HG03135 (cell line): ENCODE measurements at regions not wholly inside any gene's neighbourhood (a gene's known extent, or its start where the extent isn't known, plus 50 kb on each side); places are given as distances from the start of the nearest gene placed in this dataset.

ENCODE experiments used
- ATAC-seq: cut with Tn5 transposase; IDR thresholded peaks from one replicate; pipeline ENCODE4 v1.9.1; 2021; ENCODE audit warnings: mild to moderate bottlenecking, moderate library complexity; ENCODE audit not compliant: unreplicated experiment

DNA sequence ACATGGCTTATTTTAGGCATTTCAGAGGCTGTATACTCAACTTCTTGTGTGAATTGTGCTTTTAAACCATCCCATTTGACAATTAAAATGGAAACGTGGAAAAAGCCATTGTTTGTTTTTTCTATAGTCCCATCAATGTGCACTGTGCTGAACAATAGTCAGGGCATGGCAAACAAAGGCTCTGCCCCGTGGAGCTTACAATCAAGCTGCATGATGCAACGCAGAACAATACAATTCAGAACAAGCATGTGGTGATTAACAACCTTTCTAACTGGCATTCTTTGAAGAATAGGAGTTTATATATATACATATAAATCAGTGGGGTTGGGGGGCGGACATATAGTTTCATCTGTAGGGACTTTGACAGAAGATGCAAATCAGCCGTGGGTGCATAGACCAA is 2125.4 kb upstream of the WWC1 start:
- ATAC-seq: no peak

DNA sequence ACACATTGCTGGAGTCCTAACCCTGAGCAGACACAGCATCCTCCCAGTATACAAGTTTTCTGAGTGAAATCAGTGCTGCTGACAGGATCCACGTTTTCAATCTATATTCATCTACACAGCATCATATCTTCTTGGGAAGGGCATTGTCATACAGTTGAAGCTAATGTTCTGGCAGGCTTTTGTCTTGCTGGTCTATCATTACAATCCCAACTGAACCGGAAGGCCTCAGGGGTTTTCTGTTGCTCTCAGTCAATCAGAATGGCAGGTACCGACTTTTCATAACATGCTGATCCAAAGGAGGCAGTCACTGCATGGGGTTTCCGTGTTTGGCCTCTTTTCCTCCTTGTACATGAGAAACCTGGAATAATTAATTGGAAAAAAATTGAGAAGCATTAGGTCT is 2118.8 kb upstream of the WWC1 start:
- ATAC-seq: no peak

DNA sequence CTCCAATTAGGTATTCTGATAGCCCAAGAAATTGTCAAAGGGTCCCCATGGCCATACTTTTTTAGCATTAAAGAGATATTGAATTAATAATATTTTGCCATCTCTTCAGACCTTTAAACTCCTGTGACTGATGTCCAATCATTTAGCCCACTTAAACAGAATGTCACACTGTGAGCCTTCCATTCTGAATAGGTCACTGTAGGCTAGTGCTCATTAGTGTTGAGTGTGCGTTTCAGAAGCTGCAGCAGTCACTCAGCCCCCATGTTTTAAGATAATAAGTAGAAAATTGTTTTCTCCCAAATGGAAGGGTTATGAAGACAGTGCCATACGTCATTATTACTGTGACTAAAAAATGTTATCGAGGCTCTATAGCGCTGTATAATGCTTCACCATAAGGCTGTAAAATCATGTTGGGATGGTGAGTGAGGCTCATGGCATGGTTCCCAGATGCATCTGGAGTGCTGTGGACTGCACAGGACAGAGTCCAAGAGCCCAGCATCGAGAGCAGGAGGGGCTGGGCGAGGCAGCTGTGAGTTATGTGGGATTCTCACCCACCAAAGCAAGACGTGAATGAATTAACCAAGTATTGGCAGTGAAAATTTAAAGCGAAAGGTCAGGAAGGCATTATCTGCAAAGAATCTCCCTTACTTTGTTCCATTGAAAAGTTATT is 2112.9 kb upstream of the WWC1 start:
- ATAC-seq: no peak

DNA sequence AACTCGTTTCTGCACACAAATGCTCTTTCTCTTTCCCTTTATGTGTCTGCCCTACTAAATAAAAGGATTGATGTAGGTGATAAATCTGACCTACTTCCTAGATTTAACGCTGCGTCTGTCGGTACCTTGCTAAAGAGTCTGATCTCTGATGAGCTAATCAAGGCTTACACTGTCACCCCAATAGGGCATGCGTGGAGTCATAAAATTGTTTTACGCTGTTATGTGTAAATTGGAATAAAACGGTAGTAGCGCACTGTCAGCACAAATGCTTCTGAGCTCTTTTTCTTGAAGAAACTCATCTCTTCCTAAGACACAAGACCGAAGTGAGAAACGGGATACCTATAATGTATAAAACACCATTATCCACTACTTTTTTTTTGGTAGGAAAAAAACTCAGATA is 2106.3 kb upstream of the WWC1 start:
- ATAC-seq: no peak

DNA sequence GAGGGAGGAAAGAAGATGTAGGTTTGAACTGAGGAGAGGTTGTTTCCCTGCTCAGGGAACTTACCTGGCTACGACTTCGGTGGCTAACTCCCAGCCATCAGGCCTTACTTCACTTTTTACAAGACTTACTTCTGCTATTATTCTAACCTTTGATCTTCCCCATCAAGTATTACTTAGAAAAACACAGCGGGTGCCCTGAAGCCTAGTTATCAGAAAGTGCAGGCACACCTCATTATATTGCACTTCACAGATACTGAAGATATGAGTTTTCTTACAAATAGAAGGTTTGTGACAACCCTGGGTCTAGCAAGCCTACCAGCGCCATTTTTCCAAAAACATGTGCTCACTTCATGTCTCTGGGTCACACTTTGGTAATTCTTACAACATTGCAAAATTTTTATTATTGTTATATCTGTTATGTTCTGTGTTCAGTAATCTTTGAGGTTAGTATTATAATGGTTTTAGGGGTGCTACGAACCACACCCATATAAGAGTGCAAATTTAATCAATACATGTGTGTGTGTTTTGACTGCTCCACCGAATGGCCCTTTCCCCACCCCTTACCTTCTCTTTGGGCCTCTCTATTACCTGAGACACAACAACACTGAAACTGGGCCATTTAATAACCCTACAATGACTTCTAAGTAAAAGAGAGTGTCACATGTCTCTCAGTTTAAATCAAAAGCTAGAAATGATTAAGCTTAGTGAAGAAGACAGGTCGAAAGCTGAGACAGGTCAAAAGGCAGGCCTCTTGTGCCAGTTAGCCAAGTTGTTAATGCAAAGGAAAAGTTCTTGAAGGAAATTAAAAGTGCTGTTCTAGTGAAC is 2102.7 kb upstream of the WWC1 start:
- no peak for ATAC-seq

DNA sequence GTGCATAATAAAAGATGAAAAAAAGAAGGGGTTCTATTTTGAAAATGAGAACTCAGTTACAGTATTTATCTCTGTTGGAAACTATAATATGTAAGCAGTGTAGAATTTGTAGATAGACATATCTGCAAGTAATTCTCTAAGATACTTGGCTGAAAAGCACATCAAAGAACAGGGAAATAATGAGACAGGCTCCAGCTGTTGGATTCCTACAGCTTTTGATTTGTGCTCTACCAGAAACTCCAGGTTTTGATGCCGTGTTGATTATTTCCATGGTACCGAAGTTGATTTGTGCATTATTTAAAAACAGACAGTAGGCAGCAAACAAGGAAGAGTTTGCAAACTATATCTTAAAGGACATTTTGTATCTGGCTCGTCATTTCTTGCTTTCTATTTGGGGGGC is 2098.7 kb upstream of the WWC1 start:
- no peak for ATAC-seq

DNA sequence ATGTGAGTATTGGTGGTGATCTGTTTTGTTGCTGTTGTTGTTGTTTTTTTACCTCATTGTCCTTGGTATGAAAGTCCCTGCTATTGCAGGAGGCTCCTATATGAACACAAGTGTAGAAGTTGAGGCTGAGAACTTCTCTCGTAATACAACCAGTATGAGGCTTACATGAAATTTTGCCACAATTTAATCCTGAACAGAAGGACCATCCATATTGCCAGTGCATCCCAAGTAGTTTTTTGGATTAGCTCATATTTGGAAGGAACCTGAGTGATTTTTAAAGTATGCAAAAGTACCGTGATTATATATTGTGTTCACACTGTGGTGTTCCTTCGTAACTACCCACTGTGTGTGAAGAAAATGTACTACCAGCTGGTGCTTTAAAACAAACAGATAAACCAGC is 2095.5 kb upstream of the WWC1 start:
- ATAC-seq: no peak

DNA sequence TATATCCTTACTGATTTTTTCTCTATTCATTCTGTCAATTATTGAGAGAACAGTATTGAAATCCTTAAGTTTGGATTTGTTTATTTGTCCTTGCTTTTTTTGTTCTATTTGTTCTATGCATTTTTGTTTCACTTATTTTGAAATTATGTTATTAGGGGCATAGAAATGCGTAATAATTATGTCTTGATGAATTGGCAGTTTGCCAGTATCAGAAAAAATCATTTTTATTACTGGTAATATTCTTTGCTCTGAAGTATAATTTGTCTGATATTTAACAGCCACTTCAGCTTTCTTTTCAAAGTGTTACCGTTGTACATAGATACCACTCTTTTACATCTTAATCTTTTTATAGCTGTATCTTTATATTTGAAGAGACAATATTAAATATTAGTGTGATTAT is 2090.9 kb upstream of the WWC1 start:
- no peak for ATAC-seq

DNA sequence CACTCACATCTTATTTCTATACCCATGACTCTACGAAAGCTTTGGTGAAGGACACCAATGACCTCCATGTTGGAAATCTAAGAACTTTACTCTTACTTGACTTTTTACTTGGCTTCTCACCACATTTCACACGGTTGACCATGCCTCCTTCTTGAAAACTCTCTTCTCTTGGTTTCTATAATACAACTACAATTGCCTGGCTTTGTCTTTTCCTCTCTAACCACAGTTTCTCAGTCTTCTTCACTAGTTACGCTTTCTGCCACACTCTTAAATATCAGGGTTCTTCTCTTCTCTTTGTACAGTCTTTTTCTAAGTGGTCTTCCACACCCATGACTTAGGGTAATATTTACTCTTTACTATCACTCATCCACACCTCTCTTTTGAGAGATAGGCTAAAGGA is 2079.8 kb upstream of the WWC1 start:
- no peak for ATAC-seq

DNA sequence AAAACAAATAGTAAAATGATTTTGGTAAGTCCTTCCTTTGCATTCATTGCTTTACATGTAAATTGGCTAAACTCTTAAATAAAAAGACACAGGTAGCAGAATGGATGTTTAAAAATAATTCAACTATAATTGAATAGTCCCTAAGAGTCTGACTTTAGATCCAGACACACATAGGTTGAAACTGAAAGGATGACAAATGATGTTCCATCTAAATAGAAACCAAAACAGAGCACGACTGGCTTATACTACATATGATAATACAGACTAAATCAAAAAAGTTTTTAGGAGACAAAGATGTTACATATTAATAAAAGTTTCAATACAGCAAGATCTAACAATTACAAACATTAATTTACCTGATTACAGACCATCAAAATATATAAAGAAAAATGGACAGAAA is 2055.1 kb upstream of the WWC1 start:
- ATAC-seq: no peak

DNA sequence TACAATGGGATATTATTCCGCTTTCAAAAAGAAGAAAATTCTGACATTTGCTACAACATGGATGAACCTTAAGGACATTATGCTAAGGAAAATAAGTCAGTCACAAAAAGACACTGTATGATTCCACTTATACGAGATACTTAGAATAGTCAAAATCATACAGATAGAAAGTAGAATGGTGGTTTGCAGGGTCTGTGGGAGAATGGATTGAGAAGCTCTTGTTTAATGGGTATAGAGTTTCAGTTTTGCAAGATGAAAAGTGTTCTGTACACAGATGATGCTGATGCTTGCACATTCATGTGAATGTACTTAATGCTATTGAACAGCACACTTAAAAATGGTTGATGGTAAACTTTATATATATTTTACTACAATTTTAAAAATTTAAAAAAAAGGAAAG is 2050.7 kb upstream of the WWC1 start:
- no peak for ATAC-seq

DNA sequence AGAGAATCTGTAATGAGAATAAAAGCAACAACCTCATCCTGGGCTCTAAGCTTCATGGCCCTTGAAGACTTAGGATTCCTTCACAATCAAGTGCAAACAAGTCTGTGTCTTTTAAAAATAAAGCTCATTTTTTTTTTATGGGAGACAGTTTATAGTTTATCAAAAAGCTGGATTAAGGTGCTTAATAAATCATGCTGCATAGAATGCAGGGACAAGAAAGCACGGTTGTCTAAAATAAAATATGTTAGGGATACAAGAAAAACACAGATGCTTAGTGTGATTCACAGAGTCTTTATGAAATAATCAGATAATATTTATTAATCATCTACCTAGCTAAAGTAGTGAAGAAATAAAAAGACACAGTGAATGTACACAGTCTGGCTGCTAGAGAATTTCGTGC is 2045.9 kb upstream of the WWC1 start:
- no peak for ATAC-seq

DNA sequence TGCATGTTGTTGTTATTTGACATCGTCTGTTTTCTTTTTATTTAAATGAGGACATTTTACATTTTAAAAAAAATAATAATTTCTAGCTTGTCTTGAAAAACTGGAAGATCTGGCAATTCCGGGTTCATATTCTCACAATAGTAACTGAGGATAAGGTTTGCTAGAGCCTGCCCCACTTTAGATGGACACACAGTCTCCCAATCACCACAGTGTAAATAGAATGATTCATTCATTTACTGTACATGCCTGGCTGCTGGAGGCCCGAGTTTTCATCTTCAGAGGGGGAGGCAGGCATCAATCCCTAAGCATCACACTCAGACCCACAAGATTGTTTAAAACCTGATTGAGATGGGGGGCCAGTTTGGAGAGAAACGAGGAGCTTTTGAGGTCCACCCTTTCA is 2039.7 kb upstream of the WWC1 start:
- ATAC-seq: no peak

DNA sequence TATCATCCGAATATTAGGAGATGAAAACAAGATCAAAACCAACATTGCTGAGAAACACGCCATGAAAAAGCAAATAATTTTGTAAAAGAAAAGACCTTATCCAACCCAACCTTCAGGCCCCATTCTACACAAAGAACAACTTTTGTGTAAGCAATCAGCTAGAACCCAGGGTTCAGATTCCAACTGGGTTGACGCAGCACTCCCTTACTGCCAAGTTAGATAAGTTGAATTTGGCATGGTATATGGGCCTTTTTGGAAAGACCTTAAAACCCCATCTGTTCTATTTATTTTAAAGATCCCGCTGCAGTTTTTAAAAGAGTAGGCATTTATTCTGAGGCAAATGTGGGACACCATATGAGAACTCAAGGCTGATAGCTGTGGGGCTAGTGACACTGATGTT is 2033.8 kb upstream of the WWC1 start:
- no peak for ATAC-seq

DNA sequence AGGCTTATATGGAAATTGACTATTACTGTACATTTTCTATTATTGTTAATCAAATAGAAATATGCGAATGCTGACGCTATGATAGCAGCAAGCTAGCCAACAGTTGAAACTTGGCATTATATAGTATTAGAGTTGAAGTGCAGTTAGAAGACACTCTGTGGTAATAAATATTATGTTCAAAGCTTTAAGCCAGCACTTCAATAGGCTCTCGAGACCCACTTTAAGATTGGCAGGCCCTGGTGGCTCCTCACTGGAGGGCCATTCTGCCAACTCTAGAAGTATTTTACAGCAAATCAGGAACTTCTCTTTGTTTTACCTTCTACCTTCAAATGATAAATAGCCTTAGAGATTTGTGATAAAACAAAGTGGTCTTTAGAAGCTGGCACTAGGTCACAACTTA is 2029.0 kb upstream of the WWC1 start:
- ATAC-seq: no peak

DNA sequence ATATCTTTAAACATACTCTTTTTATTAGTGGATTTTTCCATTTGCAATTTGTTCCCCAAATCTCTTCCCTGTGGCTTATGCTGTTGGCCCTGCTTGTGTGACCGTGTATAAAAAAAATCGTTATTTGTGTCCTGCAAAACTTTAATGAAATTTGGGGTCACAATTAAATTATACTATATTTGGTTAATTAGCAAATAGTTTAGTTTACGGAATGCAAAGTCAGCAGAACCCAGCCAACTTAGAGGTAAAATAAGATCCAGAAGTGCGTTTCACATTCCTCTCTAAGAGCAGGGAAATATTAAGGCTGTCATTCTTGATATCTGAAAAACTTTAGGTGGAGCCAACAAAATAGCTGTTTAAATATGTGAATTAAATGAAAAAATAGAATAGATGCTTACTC is 2023.5 kb upstream of the WWC1 start:
- no peak for ATAC-seq

DNA sequence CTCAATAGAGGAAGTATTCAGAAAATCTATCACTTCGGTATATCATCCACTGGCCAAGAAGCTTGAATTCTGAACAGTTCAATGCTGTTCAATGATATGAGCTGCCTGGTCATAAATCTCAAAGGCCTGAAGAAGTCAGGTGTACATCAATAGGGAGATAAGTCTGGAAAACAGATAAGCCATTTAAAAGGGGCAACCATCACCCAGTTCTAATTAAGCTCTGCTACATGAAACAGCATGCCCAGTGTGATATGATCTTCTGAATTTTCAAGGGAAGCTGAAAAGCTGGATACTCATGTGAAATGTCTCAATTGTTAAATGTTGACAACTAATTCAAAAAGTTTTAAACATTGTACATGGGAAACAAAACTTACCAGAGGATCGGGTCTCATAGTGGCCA is 2020.7 kb upstream of the WWC1 start:
- no peak for ATAC-seq

DNA sequence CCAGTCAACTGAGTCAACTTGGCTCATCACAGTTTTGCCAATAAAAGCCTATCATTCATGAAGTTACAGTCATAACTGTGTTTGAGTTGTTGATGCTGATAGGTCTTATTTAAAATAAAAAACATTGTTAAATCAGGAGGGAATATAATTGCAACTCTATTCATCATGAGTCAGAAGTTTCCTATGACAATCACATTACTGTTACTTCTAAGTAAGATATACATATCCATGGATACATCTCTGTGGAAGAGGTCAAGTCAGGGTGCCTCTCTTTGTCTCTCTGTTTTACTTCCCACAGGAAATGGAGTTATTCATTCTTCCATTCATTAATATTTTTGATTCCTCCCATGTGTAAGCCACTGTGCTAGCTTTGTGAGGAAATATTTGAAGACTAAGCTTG is 2015.4 kb upstream of the WWC1 start:
- ATAC-seq: no peak

DNA sequence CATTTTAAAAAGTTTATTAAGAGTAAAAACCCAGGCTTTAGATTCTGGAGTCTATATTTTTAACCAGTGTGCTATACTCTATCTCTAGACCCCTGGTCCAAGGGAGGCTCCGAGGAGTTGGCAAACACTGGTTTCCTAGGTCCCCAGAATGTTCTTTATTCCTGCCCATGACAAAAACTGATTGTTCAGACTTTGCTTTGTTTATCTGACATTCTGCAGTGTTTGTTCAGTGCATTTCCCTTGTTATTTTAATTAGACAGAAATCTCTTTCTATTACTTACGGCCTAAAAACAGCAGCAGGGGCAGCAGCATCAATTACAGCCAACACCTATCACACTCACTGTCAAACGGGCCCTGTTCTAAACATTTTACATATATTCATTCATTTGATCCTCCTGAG is 2011.6 kb upstream of the WWC1 start:
- no peak for ATAC-seq

DNA sequence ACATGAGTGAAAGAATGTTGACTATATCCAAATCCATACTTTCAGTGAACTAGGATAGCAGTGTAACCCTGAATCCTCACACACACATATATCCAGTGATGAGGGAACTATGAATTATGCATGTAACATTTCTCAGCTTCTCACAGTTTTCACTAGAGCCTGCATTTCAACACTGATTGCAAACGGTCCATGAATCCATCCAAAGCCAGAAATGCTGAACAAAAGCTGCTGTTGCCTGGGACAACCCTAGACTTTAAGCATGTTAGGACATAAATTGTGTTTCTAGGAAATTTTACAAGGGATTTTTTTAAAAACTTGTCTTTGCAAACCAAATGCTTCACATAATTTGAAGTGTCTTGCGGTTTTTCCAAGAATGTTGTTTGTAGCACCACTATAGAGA is 2010.0 kb upstream of the WWC1 start:
- no peak for ATAC-seq

DNA sequence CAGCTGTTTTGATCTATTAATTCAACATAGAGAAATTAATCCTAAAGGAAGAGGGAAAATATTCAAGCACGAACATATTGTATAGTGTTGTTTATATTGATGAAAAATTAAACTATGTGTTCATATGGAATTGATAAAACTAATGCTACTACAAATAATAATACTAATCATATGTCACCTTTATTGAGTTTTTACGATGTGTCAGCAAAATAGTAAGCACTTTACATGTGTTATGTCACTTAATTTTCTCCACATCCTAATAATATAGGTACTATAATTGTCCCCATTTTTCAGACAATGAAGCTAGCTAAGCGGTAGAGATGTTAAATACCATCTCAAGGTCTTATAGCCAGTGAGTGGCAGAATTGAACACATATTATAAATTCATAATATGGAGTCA is 2008.5 kb upstream of the WWC1 start:
- no peak for ATAC-seq

DNA sequence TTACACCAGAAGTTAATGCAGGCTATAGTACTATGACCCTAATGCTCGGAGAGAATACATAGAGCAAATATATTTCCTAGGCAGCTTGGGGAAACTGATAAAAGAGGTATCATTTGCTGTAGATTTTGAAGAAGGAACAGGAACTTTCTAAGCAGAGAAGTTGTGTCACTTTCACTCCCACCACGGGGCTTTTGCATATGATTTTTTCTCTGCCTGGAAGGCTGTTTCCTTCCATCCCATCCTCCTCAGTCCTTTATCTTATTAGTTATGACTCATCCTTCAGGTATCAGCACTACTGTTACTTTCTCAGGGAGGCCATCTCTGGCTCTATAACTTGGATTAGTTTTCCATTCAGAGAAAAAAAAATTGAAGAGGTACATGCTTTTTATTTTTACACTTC is 2006.1 kb upstream of the WWC1 start:
- no peak for ATAC-seq

DNA sequence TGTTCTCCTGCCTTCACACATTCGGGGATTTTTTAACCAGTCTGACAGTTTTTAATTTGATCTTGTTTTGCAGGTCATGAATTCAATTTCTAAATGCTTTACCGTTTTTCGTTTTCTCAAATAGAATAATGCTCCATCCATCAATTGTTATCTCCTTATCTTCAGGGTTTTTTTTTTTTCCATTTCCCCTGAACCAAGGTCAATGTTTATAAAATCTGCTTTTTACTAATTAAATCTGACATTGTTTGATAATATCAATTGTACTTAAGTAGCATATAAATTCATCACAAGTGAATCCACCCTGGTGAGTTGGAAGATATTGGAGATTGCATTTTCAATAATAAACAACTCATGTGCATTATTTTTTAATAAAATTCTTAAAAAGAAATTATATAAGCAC is 2004.6 kb upstream of the WWC1 start:
- no peak for ATAC-seq
